GM19463 (cell line): ENCODE measurements at regions not wholly inside any gene's neighbourhood (a gene's known extent, or its start where the extent isn't known, plus 50 kb on each side); places are given as distances from the start of the nearest gene placed in this dataset.

ENCODE experiments used
- ATAC-seq: cut with Tn5 transposase; IDR thresholded peaks from one replicate; pipeline ENCODE4 v1.9.1; 2021; ENCODE audit warnings: mild to moderate bottlenecking, moderate library complexity; ENCODE audit not compliant: unreplicated experiment

GRCh38 chr5:66459728-66460127 lies 136.5 kb upstream of the MAST4 start:
- no peak for ATAC-seq

DNA sequence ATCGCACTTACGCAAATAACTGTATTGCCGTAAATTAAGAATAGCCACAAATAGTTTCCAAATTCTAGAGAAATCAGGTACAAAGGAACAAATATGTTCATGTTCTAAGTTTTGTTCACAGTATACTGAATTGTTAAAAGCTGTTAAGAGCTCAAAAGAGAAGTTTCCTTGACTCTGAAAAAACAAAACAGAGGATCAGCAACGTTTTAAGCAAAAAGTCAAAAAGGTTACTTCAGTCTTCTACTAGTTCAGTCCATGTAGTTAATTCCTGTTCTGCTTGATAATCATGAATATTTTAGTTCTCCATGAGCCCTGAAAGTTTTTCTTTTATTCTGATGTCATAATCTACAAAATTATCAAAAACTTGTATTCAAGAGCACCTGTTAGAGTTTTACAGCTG lies 128.6 kb upstream of the MAST4 start:
- ATAC-seq, result no peak

- no peak for ATAC-seq
These were observed 126.5 kb upstream of the MAST4 start for GRCh38 chr5:66469684-66470083.

DNA sequence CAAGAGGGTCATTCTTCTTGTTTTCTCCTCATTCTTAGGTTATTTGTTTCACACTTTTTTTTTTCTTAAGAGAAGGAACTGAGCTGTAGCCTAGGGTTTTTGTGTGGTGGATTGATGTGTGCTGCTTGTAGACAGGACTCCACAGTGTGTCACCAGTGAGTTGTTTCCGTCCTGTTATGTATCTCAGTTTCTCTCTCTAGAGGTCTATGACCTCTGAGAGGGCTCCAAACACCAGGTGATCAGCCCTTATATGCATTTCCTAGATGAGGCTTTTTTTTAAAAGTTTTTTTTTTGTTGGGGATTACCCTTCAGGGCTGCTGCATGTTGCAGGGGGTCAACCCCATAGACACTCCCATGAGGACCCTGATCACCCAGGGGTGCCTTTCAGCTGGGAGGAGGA lies 124.2 kb upstream of the MAST4 start:
- no peak for ATAC-seq

DNA sequence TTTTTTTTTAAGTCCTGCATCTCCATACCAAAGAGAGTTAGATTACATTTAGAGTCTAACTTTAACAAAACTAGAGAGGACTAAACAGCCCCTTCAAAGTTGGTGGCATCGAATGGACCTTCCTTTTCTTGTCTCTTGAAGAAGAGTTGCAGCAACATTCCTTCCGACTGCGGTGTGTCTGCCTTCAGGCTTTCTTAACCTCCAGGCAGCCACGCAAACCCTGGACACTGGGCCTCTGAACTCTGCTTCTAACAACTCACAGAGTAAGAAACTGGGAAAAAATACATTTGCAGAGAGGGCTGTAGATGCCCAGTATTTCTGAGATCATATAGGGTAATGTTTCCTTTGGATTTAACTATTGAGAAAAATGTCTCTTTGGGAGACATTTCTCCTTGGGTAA lies 120.5 kb upstream of the MAST4 start:
- no peak for ATAC-seq

DNA sequence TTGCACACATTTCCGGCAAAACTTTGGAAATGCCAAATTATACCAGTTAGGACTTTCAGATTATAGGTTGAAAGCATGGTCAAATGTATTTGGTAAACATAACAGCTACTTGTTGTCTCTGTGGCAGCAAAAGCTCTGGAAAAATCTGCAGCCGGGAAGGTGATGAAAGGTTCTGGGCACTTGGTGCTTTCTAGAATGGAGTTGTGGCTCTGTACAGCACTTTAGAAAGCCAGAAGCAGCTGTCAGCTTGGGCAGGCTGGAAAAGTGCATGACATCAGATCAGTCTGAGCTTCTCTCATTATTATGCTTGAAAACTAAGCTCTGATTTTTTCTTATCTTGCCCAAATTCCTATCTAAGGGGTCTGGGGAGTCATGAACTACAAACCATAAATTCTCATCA lies 118.6 kb upstream of the MAST4 start:
- no peak for ATAC-seq

- ATAC-seq, result no peak
These were observed 101.8 kb upstream of the MAST4 start for GRCh38 chr5:66494437-66494836.

DNA sequence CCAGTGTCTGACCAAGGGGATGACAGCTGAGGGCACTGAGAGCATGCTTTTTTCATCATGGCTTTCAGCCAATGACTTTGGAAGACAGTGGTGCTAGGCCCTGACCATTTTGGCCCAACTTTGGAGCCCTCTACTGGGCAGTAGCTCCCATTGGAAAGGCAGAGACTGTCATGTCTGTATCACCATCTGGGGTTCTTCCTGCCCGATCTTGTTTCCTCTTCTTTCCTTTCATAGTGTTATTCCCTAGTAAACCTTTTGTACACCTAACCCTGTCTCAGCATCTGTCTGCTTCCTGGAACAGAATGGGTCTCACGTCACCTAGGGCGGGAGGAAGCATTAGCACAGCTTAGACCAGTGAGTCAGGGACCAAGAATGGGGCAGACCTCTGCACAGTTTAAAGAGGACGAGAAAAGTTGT lies 97.4 kb upstream of the MAST4 start:
- ATAC-seq, result no peak

GRCh38 chr5:66503203-66503789 lies 92.9 kb upstream of the MAST4 start:
- ATAC-seq, result no peak

DNA sequence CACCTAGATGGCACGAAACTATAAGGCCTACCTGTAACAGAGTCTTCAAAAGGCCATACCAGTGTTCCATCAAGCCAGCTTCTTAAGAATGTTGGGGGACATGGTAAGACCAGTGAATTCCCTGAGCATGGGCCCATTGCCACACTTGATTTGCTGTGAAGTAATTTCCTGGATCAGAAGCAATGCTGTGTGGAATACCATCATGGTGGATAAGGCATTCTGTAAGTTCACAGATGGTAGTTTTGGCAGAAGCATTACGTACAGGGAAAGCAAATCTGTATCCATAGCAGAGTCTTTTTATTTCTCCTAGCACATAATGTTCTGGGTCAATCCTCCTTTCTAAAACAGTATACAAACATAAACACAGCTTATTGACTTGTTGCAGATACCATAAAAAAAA lies 89.1 kb upstream of the MAST4 start:
- no peak for ATAC-seq

GRCh38 chr5:66511491-66511890 lies 84.7 kb upstream of the MAST4 start:
- ATAC-seq, result no peak

GRCh38 chr5:66513130-66513529 lies 83.1 kb upstream of the MAST4 start:
- ATAC-seq, result no peak

- ATAC-seq, result no peak
These were observed 81.0 kb upstream of the MAST4 start for GRCh38 chr5:66515209-66515608.

GRCh38 chr5:66516550-66516949 lies 79.6 kb upstream of the MAST4 start:
- ATAC-seq, result no peak

DNA sequence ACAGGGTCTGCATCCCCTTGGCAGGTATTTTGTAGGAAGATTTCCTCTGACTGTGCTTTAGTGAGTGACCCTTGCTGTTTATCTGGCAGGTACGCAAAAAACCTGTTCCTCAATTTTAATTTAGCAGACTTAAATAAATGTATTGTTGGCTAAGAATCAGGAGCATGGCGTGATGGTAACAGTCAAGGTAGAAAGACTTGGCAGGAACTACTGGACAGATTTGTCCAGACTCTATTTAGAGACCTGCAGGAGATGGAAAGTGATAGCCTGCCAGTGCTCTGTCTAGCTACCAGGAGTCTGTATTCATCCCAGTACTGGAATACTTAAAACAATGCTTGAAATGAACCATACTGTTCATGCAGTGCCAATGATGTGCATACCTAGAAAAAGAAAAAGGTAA lies 78.8 kb upstream of the MAST4 start:
- ATAC-seq, result no peak

DNA sequence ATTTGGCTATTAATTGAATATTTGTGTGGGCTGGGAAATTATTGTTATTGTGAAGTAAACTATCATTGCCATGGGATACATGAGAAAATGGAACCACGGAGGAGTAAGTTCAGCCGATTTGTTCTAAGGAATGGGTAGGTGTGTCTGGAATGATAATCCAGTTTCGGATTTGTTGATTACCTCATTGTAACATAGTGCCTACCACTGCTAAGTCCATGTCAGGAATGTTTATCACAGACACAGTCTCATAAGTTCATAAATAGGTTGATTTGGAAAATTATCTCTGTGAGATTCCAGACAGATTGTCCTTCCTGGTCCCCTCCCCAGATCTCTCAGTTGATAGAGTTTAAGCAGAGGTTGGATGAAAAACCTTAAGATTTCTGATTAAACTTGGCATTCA lies 78.1 kb upstream of the MAST4 start:
- no peak for ATAC-seq

- no peak for ATAC-seq
These were observed 77.4 kb upstream of the MAST4 start for GRCh38 chr5:66518753-66519152.

GRCh38 chr5:66519626-66520025 lies 76.6 kb upstream of the MAST4 start:
- no peak for ATAC-seq

DNA sequence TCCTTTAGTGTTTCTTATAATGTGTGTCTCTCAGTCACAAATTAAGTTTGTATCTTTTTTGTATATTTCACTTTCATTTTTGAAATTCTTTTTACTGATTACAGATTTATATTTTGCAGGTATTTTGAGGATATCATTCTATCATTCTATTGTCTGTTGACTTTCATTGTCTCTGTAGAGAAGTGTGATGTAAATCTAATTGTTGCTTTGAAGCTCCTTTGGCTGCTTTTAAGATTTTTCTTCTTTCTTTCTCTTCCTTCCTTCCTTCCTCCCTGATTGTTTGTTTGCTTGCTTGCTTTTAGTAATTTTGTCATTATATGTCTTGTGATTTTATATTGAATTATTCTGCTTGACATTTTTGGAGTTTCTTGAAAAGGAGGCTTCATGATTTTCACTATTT lies 75.3 kb upstream of the MAST4 start:
- ATAC-seq, result no peak

- no peak for ATAC-seq
These were observed 68.6 kb upstream of the MAST4 start for GRCh38 chr5:66527478-66528035.

GRCh38 chr5:66529182-66529581 lies 67.0 kb upstream of the MAST4 start:
- ATAC-seq, result no peak

DNA sequence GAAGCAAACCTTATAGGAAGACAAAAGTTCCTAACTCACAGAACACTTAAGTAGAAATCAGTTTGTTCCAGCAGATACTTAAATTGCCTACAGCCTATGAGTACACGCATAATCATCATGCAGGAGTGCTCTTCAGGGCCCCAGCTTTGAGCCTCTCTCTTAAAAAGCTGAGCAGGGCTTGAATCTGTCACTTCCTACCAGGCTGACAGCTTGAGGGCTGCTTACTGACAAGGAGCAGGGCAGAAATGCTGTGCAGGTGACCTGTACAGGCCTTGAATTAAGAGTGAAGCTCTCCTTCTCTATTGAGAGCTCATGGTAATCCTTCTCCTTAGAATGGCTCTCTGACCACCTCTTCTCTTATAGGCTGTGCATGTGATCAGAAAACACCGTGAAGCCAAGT lies 66.5 kb upstream of the MAST4 start:
- no peak for ATAC-seq

GRCh38 chr5:66538126-66538525 lies 58.1 kb upstream of the MAST4 start:
- no peak for ATAC-seq
